Amniotic stem cell (primary cell): ENCODE measurements at regions not wholly inside any gene's neighbourhood (a gene's known extent, or its start where the extent isn't known, plus 50 kb on each side); places are given as distances from the start of the nearest gene placed in this dataset.
"Not testable (repeated sequence)": the region's sequence is repeated elsewhere in the genome, so short reads cannot be mapped to it uniquely, and the experiment has no call there.

Experiments
- DNase-seq: peaks from one replicate; lab custom pipeline; 2025; lab: John Stamatoyannopoulos, UW

DNA sequence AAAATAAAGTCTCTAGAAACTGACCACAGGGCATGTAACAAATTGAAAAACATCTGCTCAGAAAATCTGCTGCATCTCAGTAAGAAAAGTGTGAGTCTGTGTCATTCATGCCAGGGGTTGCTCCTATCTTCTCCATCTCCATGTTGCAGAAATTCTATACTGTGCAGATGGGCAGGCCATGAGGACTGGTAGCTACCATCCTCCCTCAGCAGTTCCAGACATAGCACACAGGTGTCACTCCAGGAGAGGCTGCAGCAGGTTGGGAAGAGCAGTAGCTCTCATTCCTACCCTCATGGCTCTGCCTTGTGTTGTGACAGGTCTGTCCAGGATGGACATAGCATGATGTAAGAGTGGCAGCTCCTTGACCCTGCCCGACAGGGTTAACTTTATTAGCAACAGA is 173.4 kb downstream of the NDUFS4 start:
- no peak for DNase-seq

DNA sequence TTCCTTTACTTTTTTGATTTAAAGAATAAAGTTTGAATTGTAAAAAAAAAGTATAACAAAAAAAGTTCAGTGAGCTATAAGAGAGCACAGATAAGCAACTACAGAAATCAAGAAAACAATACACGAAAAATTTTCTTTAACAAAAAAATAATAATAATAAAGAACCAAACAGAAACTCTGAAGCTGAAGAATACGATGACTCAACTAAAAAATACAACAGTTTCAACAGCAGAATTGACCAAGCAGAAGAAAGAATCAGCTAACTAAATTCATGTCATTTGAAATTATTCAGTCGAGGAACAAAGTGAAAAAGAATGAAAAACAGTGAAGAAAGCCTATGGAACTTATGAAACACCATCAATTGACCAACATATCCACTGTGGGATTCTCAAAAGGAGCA is 177.7 kb downstream of the NDUFS4 start:
- DNase-seq, result no peak

DNA sequence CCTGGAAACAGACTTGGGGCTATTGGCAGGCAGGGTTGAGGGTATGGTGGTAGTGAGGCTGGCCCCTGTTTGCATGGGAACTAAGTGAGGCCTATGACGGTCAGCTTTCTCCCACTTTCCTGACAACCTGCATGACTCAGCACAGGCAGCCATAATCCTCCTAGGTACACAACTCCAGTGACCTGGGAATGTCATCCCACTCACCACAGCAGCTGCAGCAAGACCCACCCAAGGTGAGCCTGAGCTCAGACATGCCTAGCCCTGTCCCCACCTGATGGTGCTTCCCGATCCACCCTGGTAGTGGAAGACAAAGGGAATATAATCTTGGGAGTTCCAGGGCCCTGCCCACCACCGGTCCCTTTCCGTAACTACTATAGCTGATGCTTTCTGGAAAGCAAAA is 178.7 kb downstream of the NDUFS4 start:
- DNase-seq, result no peak

DNA sequence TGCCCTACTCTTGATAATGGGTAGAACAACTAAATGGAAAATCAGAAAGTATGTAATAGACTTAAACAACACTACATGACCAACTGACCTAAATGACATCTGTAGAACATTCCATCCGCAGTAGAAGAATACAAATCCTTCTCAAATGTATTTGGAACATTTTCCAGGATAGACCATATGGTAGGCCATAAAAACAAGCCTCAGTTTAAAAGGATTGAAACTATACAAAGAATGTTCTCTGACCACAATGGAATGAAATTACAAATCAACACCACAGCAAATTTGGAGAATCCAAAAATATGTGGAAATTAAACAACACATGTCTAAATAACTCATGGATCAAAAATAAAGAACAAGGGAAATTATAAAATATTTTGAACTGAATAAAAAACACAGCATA is 189.2 kb downstream of the NDUFS4 start:
- no peak for DNase-seq

DNA sequence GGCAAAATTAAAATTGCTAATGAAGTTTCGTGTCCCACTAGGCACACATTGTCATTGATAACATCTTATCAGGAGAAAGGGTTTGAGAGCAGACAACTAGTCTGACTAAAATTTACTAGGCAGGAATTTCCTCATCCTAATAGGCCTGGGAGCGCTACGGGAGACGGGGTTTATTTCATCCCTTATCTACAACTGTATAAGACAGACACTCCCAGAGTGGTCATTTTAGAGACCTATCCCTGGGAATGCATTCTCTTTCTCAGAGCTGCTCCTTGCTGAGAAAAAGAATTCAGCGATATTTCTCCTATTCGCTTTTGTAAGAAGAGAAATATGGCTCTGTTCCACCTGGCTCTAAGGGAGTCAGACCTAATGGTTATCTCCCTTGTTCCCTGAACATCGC is 191.8 kb downstream of the NDUFS4 start:
- not testable (repeated sequence) for DNase-seq

DNA sequence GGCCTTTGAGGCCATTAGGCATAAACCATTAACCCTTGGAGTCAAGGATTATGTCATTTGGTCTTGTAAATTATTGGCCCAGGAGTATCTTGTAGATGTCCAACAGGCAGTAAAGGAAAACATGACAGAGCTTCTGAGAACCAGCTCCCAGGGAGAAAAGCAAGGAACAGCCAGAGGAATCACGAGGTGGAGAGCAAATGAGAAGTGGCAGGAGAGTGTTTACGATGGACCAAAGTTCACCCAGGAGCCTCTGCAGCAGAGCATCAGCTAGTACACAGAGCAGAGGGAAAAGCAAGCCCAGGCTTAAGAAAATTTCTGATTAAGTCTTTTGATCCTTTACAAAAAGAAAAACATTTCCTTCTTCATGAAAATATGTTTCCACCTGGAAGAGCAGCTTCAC is 206.2 kb downstream of the NDUFS4 start:
- no peak for DNase-seq

DNA sequence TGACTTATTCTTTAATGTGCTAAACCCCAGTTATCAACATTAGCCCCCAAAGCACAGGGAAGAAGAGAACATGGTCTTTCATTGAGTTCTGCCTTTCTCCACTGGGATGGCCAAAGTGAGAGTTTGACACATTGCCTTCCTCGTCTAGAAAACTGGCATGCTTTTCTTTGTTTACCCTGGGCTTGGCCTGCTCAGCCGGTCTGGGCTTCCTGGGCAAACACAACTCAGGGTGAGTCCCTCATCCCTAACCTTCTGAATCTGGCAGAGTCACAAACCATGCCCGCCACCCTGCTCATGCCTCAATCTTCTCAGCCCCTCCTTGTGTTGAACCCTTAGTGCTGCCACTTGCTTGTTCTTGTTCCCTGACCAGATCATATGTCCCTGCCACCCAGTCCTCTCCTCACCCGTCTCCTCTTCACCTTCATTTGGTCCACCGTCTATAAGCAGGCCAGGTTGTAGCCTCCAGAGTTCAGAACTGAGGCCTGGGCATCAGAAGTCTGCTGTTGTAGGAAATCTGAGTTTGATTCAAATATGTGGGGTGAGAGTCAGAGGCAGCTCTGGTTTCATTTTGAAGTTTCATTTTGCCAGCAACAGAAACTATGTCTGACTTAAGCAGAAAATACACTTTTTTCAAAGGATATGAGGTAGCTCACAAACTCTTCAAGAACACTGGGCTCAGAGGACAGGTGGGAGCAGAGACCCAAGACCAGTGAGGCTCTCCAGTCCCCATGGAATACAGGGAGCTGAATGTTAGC is 217.6 kb downstream of the NDUFS4 start:
- DNase-seq, result no peak

DNA sequence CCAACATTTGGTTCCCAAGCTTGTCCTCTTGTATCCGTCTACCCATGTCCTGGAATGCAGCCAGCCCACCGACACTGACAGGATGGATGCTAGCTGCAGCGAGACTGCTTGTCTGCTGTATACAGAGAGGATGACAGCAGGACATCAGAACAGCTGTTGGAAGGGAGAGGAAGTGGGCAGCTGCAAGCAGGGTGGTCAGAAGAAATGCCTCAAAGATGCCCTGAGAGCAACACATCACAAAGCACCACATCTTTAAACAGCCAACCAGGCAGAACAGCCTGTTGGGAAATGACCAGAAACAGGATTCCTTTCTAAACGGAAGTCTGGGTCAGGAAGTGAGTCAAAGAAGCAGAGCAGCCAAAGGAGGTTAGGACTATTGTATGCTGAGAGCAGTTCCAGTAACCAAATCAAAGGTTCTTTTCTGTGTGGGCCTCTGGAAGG is 219.1 kb downstream of the NDUFS4 start:
- DNase-seq, result no peak

DNA sequence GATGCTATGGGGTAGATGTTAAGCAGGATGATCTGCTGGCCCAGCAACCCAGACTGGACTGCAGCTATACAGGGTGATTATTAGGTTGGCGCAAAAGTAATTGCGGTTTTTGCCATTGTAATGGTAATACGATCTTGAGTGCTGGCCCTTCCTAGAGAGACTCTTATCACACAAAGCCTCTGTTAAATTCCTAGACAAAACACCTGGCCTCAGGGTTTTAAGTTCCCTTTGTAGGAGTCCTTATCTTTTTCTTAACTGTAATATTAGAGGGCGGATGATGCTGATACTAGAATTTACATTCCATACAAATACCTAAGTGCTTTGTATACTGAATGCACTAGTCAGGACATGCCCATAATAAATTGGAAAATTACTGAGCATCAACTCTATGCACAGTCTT is 222.2 kb downstream of the NDUFS4 start:
- no peak for DNase-seq

DNA sequence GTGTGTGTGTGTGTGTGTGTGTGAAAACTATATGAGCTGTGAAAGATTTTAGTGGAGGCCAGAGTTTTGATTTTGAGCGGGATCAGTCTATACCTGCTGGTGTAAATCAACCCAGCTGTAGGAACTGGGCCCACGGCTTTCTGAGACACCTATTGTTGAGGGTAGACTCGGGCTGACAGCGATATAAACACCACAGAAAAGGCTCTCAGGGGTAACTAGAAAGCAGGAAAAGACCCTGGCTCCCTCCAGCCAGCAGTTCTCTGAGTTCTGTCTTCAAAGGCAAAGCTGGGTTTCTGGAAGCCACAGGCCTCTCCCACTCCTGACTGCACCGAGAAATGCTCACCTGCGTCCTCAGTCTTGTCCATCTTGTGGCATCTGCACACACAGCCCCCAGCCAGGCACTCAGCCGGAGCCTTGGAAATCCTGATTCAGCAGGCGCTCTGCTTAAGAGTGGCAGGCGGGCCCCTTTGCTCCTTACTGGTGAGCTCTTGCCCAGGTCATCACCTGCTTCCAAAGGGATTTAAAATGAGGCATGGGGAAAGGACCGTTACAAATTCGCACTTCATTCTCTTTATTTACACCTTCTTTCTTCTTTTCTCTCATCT is 223.3 kb downstream of the NDUFS4 start:
- DNase-seq, result no peak

DNA sequence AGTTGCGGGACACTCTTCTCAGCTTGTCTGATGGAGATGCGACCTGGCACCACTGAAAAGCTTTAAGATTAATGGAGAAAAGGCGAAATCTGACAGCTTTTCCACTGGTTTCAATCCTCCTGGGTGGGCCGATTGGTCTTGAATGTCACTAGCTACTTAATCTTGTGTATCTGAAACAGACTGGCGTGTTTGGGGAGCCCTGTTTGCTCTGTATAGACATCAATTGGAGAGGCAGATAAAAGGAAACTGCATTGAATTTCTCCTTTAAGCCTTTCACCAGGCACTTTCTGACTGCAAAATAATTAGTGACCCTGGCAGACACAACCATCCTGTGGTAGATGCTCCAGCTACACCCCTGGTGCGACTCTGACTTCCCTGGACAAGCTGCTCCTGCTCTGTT is 224.2 kb downstream of the NDUFS4 start:
- DNase-seq, result no peak

DNA sequence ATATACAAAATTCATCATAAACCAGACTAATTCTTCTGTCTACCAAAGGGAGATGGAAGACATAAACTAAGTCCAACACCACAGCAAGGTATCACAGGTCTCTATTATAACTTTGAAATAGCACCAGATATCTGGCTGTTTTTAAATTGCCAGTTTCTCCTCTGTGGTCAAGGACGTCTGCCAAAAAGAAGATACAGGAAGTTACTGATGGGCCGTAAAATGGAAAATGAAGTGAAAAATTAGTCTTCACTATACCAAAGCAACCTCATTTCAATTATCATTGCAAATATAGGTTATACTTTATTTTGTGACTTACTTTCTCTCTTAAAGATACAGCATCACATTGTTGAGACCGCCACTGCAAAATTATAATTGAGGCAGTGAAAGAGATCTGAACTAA is 225.5 kb downstream of the NDUFS4 start:
- DNase-seq, result no peak

DNA sequence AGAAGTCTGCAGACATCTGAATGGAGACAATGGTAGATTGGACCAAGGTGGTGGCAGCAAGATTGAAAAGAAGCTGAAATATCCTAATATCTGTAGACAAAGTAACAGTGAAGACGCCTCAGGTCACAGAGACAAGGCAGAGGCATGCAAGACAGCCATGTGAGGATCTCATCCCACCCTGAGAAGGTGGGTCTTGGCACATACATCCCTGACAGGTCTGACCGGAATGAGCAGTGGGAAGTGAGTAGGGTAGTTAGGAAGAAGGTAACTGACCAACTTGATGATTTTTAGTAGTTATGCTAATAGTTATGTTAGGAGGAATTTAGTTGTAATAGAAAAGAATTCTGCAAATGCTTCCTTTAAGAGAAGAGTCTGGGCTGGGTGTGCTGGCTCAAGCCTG is 229.6 kb downstream of the NDUFS4 start:
- DNase-seq, result no peak

DNA sequence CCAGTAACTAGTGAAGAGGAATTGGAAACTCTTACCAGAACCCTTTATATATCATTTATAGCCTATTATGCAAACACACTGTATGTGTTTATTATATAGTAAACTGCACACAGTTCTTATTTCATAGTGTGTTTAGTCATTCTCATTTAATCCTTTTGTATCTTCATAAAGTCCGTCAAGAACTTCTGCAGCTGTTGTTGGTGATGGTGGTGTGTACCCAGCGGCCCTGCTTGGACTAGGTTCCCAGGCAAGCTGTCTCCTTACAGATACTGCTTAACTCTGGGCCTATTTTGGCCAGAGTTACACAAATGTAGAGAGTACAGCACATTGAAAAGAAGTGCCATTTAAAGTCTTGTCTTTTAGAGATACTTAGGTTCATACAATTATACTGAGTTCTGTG is 231.9 kb downstream of the NDUFS4 start:
- DNase-seq, result no peak

DNA sequence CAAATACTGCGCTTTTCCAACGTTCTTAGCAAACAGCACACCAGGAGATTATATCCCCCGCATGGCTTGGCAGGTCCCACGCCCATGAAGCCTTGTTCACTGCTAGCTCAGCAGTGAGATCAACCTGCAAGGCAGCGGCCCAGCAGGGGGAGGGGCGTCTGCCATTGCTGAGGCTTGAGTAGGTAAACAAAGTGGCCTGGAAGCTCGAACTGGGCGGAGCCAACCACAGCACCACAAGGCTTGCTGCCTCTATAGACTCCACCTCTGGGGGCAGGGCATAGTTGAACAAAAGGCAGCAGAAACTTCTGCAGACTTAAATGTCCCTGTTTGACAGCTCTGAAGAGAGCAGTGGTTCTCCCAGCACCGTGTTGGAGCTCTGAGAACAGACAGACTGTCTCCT is 239.2 kb downstream of the NDUFS4 start:
- not testable (repeated sequence) for DNase-seq

DNA sequence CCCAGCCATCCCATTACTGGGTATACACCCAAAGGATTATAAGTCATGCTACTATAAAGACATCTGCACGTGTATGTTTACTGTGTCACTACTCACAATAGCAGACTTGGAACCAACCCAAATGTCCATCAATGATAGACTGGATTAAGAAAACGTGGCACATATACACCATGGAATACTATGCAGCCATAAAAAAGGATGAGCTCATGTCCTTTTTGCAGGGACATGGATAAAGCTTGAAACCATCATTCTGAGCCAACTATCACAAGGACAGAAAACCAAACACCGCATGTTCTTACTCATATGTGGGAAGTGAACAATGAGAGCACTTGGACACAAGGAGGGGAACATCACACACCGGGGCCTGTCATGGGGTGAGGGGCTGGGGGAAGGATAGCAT is 248.0 kb downstream of the NDUFS4 start:
- not testable (repeated sequence) for DNase-seq

DNA sequence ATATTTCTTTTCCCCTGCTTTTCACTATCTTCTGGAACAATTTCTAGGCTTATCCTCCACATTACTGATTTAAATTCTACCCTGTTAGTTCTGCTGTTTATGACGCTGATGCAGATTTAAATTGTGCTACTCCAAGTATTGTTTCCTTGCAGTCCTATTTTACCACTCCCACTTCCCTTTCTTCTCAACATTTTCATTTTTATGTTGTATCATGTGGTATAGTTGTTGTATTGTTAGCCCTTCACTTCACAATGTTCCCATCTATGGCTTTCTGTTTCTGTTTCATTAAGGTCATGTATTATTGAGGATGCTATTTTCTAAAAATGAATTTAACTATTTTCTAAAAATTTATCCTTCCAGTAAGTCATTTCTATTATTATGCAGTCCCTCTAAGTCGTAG is 254.4 kb downstream of the NDUFS4 start:
- no peak for DNase-seq

DNA sequence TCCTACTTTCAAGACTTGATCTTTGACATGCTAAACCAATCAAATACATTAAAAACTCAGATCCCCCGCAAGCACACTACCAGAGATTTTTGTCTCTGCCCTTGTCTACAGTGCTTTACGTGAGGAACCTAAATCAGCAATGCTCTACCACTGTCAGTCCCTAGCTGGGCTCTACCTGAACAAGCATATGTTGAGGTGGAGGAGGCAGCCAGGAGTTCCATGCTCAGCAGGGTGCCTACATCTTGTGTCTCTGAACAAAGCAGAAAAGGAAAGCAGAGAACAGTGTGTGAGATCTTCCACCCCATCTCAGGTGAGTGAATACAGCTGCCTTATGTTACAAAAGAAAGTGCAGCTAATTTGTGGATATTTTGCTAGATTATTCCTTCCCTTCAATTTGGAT is 255.0 kb downstream of the NDUFS4 start:
- no peak for DNase-seq

DNA sequence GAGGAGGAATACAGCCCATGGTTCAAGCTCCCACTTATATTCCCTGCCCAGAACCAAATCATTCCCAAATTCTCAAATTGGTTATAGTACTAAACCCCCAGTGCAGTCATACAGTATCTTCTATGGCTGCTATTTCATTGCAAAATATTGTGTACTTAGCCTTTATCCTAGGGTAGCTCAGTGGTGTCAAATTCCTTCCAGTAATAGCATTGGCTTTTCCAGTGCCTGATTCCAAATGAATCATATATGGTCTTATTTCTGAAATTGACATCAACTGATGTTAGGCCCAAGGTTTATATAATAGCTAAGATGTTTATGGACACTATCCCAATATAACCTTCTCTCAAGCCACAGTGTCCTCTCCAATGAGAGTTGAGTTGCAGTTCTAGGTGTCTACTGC is 256.7 kb downstream of the NDUFS4 start:
- peak; percentile 0 for DNase-seq

DNA sequence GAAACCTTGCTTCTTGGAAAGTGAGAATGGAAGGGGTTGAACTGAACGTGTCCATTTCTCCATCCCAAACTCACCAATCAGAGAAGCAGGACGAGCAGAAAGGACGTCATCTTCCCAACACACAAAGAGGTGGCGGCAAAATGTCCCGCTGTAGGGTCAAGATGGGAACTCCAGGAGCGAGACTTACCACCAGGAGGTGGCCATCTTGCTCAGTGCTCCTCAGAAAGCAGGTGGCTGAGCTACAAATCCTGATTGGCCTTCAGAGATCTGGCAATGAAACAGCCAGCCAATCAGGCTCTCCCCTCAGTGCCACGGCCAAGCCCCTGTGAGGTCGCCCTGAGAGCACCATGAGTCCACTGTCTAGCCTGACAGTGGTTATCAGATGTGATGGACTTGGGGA is 259.0 kb downstream of the NDUFS4 start:
- no peak for DNase-seq

DNA sequence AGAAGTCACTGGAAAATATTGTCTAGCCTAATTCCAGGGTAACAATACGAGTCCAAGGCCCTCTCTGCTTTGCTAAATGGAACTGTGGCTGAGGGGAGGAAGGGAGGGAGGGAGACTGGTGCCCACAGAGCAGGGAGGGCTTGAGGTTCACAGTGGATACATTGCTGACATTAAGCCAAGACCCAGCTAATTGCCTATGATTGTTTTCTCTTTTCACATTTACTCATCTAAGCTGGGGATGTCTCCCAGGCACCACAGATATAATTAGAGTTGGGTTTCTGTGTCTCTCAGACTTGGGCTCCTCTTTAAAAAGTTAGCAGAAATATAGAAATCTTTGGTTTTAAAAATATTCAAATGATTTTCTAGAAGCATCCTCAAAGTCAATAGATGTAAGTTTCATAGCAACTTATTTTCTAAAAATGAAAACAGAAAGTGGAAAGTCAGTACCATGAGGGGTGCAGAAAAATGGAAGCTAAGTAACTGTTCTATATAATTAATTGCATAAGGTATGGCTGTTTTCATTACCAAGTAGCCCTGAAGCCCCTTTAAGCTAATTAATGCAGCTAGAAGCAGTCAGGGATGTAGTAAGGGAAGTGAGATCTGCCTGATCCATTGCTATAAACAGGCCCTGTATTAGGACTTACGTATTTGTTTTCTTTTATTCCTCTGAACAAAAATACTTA is 259.8 kb downstream of the NDUFS4 start:
- no peak for DNase-seq

DNA sequence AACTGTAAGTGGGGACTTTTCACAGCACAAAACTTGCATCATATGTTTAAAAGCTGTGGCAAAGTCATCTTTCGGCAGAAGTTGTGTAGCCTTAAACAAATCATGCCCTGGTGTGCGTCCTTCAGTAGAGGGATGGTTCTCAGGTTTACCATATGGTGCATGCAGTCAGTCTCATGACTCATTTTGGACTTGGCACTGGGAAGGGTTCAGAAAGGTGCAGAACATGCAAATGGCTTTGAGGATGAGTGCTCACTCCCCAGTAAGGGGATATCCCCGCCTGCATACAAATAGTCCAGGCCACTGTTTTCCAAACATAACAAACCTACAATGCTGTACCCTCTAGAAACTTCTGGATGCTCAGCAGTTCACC is 260.3 kb downstream of the NDUFS4 start:
- DNase-seq, result no peak

DNA sequence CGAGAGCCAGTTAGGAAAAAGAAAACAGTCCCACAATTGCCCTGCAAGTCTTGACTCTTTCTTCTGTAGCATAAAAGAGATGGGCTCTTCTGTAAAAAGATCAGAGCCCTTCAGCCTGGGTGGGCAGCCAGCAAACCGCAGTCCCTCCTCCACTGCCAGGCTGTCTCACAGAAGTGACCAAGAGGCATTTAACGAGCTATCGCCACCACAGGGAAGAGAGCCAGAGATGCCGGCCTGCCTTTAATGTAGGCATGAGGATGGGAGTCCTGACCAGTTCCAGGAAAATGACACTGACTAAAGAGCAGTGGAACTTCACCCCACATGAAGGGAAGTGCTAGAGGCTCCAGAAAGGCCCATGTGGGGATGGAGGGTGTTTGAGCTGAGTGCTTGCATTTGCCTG is 264.6 kb downstream of the NDUFS4 start:
- no peak for DNase-seq

DNA sequence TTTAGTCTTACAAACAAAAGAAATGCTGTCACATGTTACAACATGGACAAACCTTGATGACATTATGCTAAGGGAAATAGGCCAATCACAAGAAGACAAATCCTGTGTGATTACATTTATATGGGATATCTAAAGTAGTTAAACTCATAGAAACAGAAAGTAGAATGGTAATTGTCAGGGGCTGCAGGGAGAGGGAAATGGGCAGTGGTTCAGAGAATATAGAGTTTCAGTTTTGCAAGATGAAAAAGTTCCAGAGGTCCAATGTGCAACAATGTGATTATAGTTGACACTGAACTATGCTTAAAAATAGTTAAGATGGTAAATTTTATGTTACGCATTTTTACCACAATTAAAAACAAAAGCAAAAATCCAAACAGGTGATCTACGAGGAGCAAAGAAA is 265.5 kb downstream of the NDUFS4 start:
- no peak for DNase-seq
